AG10803 (cell line): ENCODE measurements at regions not wholly inside any gene's neighbourhood (a gene's known extent, or its start where the extent isn't known, plus 50 kb on each side); places are given as distances from the start of the nearest gene placed in this dataset.

ENCODE experiments used
- DNase-seq: peaks from one replicate; pipeline ENCODE4 v3.0.0; 2010; ENCODE audit warnings: low read depth
- H3K4me3 ChIP-seq: 2 replicates; pipeline ENCODE4 v1.5.1; 2011; ENCODE audit warnings: mild to moderate bottlenecking, low read length, control low read depth
- TF ChIP-seq, protein P1 (sequence below): conservative IDR thresholded peaks from 2 replicates; pipeline ENCODE4 v1.5.1; 2011; ENCODE audit warnings: mild to moderate bottlenecking, low read length, control low read depth, inconsistent platforms

DNA sequence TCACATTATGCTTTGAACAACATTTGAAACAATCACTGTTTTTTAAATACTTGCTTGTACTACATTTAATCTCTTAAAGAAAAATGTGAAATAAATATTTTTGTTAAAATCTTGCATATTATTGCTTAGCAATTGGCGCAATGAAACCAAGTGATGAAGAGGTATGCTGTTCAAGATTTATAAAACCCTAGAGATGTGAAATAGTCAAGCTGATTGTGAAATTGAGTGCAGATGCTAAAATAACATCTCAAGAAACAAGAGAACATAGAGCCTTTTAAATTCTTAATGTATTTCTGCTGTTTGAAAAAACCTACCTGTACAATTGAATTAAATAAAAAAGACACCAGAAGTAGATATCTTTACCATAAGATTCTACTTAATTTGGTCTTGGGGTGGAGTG, 179.2 kb upstream of the MCHR2 start:
- TF ChIP-seq, protein P1, sequence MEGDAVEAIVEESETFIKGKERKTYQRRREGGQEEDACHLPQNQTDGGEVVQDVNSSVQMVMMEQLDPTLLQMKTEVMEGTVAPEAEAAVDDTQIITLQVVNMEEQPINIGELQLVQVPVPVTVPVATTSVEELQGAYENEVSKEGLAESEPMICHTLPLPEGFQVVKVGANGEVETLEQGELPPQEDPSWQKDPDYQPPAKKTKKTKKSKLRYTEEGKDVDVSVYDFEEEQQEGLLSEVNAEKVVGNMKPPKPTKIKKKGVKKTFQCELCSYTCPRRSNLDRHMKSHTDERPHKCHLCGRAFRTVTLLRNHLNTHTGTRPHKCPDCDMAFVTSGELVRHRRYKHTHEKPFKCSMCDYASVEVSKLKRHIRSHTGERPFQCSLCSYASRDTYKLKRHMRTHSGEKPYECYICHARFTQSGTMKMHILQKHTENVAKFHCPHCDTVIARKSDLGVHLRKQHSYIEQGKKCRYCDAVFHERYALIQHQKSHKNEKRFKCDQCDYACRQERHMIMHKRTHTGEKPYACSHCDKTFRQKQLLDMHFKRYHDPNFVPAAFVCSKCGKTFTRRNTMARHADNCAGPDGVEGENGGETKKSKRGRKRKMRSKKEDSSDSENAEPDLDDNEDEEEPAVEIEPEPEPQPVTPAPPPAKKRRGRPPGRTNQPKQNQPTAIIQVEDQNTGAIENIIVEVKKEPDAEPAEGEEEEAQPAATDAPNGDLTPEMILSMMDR, result no peak
- H3K4me3 ChIP-seq, result no peak overlapping the region
- peak; percentile 60 for DNase-seq

DNA sequence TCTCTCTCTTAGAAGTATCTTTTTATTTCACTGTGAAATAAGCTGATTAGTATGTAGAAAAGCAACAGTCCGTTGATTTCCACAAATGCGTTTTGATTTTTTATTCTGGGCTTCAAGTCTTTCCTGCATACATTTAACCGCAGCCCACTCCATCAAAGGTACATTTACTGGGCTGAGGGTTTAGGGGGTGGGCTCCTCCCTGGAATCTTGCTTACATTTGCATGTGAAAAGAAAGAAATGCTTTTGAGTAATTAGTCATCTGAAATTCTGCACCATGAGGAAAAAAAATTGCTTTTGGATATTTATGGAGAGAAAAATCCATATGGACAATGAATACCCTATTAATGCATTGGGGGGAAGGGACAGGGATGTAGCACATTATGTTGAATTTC, 178.3 kb upstream of the MCHR2 start:
- DNase-seq, result no peak
- TF ChIP-seq, protein P1, result no peak
- no peak overlapping the region for H3K4me3 ChIP-seq

DNA sequence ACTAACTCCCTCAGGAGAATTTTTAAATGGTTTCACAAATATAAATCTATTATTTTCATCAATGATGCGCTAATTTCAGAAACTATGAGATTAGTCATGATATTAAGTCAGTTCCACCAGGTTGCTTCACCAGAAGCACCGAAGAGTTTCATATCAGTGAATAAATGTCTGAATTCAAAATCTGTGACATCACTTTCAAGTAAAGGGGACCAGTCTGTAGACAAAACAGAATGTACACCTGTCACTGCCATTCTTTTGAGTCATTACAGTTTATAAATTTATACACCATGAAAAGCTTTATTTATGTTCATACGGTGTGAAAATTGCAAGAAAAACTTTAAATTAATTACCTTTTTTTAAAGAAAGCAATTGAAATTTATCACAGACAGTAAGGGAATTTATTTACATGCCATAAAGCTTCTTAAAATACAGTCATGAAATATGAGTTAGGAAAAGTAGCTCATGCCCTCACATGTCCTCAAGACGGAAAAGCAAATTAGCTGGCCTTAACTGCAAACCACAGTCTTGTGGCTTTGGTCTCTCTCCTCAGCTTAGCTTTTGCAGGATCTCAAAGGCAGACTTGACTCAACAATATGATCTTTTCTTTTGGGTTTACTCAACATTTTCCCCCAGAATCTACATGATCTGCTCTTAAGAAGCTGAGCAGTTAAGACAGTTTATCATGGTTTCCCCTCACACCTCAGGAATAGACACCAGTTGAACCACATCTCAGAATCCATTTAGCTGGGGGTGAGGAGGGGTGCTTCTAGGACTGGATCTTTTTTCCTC, 177.7 kb upstream of the MCHR2 start:
- TF ChIP-seq, protein P1, result no peak
- DNase-seq, result peak; percentile 87

DNA sequence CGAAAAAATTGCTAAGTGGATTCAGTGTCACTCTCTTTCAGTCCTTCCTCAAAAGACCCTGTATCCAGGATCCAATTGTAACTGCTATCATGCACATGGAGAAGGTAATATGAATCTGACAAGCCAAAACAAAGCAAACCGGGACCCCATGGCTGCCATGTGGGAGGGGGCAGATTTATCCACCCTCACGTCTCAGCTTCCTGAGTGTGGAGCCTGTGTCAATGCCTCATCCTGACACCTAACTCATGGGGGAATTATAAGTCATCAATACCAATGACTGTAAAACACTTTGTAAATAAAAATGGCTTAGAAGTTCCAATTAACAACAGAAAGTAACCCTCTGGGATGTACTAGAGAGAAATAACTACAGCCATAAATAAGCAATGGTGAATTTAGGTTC, 174.1 kb upstream of the MCHR2 start:
- no peak overlapping the region for H3K4me3 ChIP-seq
- TF ChIP-seq, protein P1, result no peak
- DNase-seq, result no peak

More for the DNA sequence above, 177.7 kb upstream of the MCHR2 start:
- no peak overlapping the region for H3K4me3 ChIP-seq

DNA sequence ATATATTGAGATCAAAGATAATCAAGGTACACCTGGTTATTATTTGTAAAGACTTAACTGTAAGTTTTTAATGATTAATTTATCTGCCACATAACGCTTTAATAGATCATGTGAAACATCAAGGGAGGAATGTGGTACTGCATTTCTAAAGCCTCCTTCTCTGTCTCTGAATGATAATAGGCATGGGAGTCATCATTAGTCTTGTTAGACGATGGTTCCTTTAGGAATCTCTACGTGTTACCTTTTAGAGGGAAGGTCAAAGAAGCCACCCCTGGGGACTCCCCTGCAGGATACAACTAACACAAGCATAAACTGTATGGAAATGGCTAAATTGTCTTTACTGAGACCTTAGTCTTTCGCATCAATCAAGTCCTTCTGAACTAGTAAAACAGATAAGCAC, 173.6 kb upstream of the MCHR2 start:
- no peak for DNase-seq
- no peak overlapping the region for H3K4me3 ChIP-seq
- TF ChIP-seq, protein P1, result no peak

DNA sequence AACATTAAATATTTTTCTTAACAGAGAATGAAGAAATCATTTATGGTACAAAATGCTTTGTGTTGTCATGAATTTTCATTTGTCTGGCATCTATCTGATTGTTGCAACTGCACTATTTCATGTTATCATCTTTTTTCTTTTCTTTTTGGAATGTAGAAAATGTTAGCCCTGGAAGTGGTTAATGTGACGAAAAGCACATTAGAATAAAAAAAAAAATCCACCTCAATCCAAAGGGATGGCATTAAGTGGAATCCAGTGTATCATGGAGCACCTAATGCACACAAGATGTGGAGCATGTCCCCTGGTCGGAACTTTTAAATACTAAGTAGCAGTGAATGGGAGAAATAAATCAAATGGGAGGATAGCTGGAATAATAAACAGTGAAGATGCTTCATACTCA, 172.9 kb upstream of the MCHR2 start:
- no peak overlapping the region for H3K4me3 ChIP-seq
- TF ChIP-seq, protein P1, result no peak
- DNase-seq, result peak; percentile 91

DNA sequence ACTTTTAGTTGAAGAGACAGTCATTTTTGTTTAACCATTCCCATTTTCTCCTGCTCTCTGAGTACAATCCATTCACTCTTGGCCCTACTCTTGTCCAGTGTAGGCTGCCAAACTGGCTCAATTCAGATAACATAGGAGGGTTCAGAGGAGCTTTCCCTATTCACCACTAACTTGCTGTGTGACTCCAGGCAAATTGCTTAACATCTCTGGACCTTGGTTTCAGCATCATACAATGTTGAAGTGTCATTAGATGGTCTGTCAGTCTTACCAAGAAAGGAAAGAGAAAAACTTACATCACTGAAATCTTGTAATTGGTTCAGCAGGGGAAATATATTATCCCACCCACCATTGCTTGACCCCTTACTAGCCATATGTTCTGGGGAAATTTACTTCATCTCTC, 171.4 kb upstream of the MCHR2 start:
- no peak for DNase-seq
- no peak overlapping the region for H3K4me3 ChIP-seq
- TF ChIP-seq, protein P1, result no peak
